Bronchial epithelial cell (primary cell): ENCODE measurements at regions not wholly inside any gene's neighbourhood (a gene's known extent, or its start where the extent isn't known, plus 50 kb on each side); places are given as distances from the start of the nearest gene placed in this dataset.

ENCODE experiments used
- DNase-seq: peaks from one replicate; pipeline ENCODE4 v3.0.0-alpha.2; 2010; ENCODE audit warnings: low read depth
- FAIRE-seq: peaks from 2 replicates; lab custom pipeline; 2011; peaks lifted over from hg19 to GRCh38; lab: Jason Lieb, UNC
- H3K27me3 ChIP-seq: 2 replicates; pipeline ENCODE4 v1.5.1; 2011; ENCODE audit warnings: low read length; ENCODE audit not compliant: control insufficient read depth, insufficient read depth
- H3K36me3 ChIP-seq: 2 replicates; pipeline ENCODE4 v1.5.1; 2011; ENCODE audit warnings: low read length; ENCODE audit not compliant: control insufficient read depth, insufficient read depth
- H3K4me3 ChIP-seq: 2 replicates; pipeline ENCODE4 v1.5.1; 2011; ENCODE audit warnings: mild to moderate bottlenecking, low read depth, low read length, control low read depth
- CTCF ChIP-seq: IDR thresholded peaks from 2 replicates; pipeline ENCODE4 v1.5.1; 2011; ENCODE audit warnings: mild to moderate bottlenecking, moderate library complexity, low read length, control low read depth, inconsistent platforms; ENCODE audit not compliant: insufficient read depth, severe bottlenecking

- DNase-seq (no peak), FAIRE-seq (no peak)
- H3K27me3 ChIP-seq = no peaks in the 10 kb centered on the region
- no peak for TF ChIP-seq CTCF
- no peak overlapping the region for H3K4me3 ChIP-seq
- no peaks in the 10 kb centered on the region for H3K36me3 ChIP-seq
Observed at GRCh38 chr16:5938607-5939006, 841.0 kb upstream of the EEF2KMT start.

GRCh38 chr16:5932906-5933305, 835.3 kb upstream of the EEF2KMT start:
- Histone ChIP-seq H3K4me3 (no peak overlapping the region), H3K27me3 (no peaks in the 10 kb centered on the region), H3K36me3 (no peaks in the 10 kb centered on the region)
- TF ChIP-seq CTCF = no peak
- no peak for FAIRE-seq
- DNase-seq = no peak

GRCh38 chr16:5928476-5929065, 831.0 kb upstream of the EEF2KMT start:
- FAIRE-seq = no peak
- TF ChIP-seq CTCF = no peak
- Histone ChIP-seq H3K27me3 (no peaks in the 10 kb centered on the region), H3K36me3 (no peaks in the 10 kb centered on the region), H3K4me3 (no peak overlapping the region)
- no peak for DNase-seq

GRCh38 chr16:5925850-5926249, 828.3 kb upstream of the EEF2KMT start:
- TF ChIP-seq CTCF = no peak
- no peak for DNase-seq
- Histone ChIP-seq H3K4me3 (no peak overlapping the region), H3K36me3 (no peaks in the 10 kb centered on the region), H3K27me3 (no peaks in the 10 kb centered on the region)
- no peak for FAIRE-seq

GRCh38 chr16:5922686-5923085, 825.1 kb upstream of the EEF2KMT start:
- no peak for FAIRE-seq
- H3K36me3 ChIP-seq = no peaks in the 10 kb centered on the region
- no peak overlapping the region for H3K4me3 ChIP-seq
- no peak for TF ChIP-seq CTCF
- H3K27me3 ChIP-seq = no peaks in the 10 kb centered on the region
- no peak for DNase-seq

- no peak for FAIRE-seq
- DNase-seq = no peak
- H3K4me3 ChIP-seq = no peak overlapping the region
- H3K27me3 ChIP-seq = no peaks in the 10 kb centered on the region
- no peaks in the 10 kb centered on the region for H3K36me3 ChIP-seq
- no peak for TF ChIP-seq CTCF
Observed at GRCh38 chr16:5918567-5919130, 821.1 kb upstream of the EEF2KMT start.
